Liver (tissue), 3 donors: ENCODE measurements at regions not wholly inside any gene's neighbourhood (a gene's known extent, or its start where the extent isn't known, plus 50 kb on each side); places are given as distances from the start of the nearest gene placed in this dataset.

Experiments used
- GABPA ChIP-seq, 2 donors: IDR thresholded peaks in 1 of 2; conservative IDR thresholded peaks in 1 of 2; 2 replicates each; pipeline ENCODE4 v1.6.1; 2016; ENCODE audit warnings: antibody characterized with exemption in 2 of 2, mild to moderate bottlenecking in 1 of 2, moderate library complexity in 1 of 2
- HNF4G ChIP-seq: IDR thresholded peaks from 2 replicates; pipeline ENCODE4 v1.6.1; 2016; ENCODE audit warnings: antibody characterized with exemption
- JUND ChIP-seq, 2 donors: IDR thresholded peaks; 2 replicates each; pipeline ENCODE4 v1.6.1; 2016; ENCODE audit warnings: antibody characterized with exemption in 2 of 2
- RAD21 ChIP-seq, 2 donors: IDR thresholded peaks; 2 replicates each; pipeline ENCODE4 v1.6.1; 2016; ENCODE audit warnings: antibody characterized with exemption in 2 of 2, mild to moderate bottlenecking in 2 of 2
- RXRA ChIP-seq, 2 donors: IDR thresholded peaks; 2 replicates each; pipeline ENCODE4 v1.6.1; 2017 to 2018; ENCODE audit warnings: antibody characterized with exemption in 2 of 2, mild to moderate bottlenecking in 1 of 2
- TAF1 ChIP-seq: conservative IDR thresholded peaks from 2 replicates; pipeline ENCODE4 v1.6.1; 2016; ENCODE audit warnings: antibody characterized with exemption, mild to moderate bottlenecking
- YY1 ChIP-seq: IDR thresholded peaks from 2 replicates; pipeline ENCODE4 v1.6.1; 2016; ENCODE audit warnings: antibody characterized with exemption, mild to moderate bottlenecking
- TF ChIP-seq, protein P1 (sequence below): fragments of 150-350 bp; IDR thresholded peaks from 2 replicates; pipeline ENCODE4 v1.5.1; 2017; ENCODE audit warnings: improper control_type of control experiment, low read depth, low read length; ENCODE audit not compliant: missing input control
- TF ChIP-seq, protein P2 (sequence below): IDR thresholded peaks from 2 replicates; pipeline ENCODE4 v1.6.1; 2016; ENCODE audit warnings: antibody characterized with exemption, mild to moderate bottlenecking
- TF ChIP-seq, protein P3 (sequence below): IDR thresholded peaks from 2 replicates; pipeline ENCODE4 v1.6.1; 2016; ENCODE audit warnings: antibody characterized with exemption
- TF ChIP-seq, protein P4 (sequence below): IDR thresholded peaks from 2 replicates; pipeline ENCODE4 v1.6.1; 2016; ENCODE audit warnings: antibody characterized with exemption
- donor health status: healthy.
- donor health status: healthy.

DNA sequence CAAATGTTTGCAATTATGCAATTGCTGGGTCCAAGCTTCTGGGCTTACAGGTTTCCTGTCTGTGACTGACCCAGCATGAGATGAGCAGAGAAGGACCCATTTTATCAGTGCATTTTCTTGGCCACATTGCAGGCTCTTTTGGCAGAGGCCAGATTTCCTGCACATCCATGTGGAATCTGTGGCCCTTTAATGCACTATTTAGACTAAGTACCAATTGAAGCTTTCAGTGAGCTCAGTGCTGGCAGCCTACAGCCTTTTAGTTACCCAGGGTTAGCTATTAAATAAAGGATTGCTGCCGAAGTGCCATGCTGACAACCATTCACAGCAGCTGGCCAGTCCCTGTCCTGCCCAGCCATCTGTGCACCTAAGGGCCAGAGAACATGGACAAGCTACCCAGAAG is 165.0 kb downstream of the ANKRD30B start:
- TF ChIP-seq, protein P1, sequence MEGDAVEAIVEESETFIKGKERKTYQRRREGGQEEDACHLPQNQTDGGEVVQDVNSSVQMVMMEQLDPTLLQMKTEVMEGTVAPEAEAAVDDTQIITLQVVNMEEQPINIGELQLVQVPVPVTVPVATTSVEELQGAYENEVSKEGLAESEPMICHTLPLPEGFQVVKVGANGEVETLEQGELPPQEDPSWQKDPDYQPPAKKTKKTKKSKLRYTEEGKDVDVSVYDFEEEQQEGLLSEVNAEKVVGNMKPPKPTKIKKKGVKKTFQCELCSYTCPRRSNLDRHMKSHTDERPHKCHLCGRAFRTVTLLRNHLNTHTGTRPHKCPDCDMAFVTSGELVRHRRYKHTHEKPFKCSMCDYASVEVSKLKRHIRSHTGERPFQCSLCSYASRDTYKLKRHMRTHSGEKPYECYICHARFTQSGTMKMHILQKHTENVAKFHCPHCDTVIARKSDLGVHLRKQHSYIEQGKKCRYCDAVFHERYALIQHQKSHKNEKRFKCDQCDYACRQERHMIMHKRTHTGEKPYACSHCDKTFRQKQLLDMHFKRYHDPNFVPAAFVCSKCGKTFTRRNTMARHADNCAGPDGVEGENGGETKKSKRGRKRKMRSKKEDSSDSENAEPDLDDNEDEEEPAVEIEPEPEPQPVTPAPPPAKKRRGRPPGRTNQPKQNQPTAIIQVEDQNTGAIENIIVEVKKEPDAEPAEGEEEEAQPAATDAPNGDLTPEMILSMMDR: no peak
- TF ChIP-seq TAF1 (no peak), RAD21 (IDR thresholded peaks at IDR 0.05) (no peak), YY1 (no peak), HNF4G (no peak), RXRA (IDR thresholded peaks at IDR 0.05) (no peak), JUND (IDR thresholded peaks at IDR 0.05) (no peak), GABPA (IDR thresholded peaks at IDR 0.05 in 1 of 2, conservative IDR thresholded peaks at IDR 0.05 in 1 of 2) (no peak)
- TF ChIP-seq, protein P2, sequence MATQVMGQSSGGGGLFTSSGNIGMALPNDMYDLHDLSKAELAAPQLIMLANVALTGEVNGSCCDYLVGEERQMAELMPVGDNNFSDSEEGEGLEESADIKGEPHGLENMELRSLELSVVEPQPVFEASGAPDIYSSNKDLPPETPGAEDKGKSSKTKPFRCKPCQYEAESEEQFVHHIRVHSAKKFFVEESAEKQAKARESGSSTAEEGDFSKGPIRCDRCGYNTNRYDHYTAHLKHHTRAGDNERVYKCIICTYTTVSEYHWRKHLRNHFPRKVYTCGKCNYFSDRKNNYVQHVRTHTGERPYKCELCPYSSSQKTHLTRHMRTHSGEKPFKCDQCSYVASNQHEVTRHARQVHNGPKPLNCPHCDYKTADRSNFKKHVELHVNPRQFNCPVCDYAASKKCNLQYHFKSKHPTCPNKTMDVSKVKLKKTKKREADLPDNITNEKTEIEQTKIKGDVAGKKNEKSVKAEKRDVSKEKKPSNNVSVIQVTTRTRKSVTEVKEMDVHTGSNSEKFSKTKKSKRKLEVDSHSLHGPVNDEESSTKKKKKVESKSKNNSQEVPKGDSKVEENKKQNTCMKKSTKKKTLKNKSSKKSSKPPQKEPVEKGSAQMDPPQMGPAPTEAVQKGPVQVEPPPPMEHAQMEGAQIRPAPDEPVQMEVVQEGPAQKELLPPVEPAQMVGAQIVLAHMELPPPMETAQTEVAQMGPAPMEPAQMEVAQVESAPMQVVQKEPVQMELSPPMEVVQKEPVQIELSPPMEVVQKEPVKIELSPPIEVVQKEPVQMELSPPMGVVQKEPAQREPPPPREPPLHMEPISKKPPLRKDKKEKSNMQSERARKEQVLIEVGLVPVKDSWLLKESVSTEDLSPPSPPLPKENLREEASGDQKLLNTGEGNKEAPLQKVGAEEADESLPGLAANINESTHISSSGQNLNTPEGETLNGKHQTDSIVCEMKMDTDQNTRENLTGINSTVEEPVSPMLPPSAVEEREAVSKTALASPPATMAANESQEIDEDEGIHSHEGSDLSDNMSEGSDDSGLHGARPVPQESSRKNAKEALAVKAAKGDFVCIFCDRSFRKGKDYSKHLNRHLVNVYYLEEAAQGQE: no peak
- TF ChIP-seq, protein P3, sequence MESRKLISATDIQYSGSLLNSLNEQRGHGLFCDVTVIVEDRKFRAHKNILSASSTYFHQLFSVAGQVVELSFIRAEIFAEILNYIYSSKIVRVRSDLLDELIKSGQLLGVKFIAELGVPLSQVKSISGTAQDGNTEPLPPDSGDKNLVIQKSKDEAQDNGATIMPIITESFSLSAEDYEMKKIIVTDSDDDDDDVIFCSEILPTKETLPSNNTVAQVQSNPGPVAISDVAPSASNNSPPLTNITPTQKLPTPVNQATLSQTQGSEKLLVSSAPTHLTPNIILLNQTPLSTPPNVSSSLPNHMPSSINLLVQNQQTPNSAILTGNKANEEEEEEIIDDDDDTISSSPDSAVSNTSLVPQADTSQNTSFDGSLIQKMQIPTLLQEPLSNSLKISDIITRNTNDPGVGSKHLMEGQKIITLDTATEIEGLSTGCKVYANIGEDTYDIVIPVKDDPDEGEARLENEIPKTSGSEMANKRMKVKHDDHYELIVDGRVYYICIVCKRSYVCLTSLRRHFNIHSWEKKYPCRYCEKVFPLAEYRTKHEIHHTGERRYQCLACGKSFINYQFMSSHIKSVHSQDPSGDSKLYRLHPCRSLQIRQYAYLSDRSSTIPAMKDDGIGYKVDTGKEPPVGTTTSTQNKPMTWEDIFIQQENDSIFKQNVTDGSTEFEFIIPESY: no peak
- TF ChIP-seq, protein P4, sequence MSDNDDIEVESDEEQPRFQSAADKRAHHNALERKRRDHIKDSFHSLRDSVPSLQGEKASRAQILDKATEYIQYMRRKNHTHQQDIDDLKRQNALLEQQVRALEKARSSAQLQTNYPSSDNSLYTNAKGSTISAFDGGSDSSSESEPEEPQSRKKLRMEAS: no peak
